ENCODE measurements at regions not wholly inside any gene's neighbourhood (a gene's known extent, or its start where the extent isn't known, plus 50 kb on each side); places are given as distances from the start of the nearest gene placed in this dataset.
"Not testable (repeated sequence)": the region's sequence is repeated elsewhere in the genome, so short reads cannot be mapped to it uniquely, and the experiment has no call there.

DNA sequence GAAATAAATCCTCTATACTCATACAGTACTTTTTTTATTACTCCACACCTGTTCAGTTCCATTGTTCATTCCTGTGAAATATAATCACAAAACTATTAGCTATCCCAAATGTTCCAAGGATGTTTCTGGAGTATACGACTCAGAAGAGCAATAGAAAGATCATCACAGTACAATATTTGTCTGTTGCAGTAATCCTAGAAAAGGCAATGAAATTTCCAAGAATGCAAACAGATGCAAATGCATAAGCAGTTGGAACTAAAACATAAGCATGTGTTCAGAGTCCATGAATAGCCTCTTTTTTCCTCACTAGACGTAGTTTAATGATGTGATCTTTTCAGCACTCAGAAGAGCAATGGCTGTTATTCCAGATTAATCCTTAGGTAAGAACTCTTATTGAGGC lies 55.2 kb downstream of the RTL3 start:
- Mint-ChIP-seq H3K36me3 (no peaks in the 10 kb centered on the region), H3K4me3 (no peak overlapping the region), H3K9me3 (no peaks in the 10 kb centered on the region), H3K27ac (no peak overlapping the region), H3K4me1 (no peaks in the 10 kb centered on the region)
- ATAC-seq (no peak), DNase-seq (ENCODE audit: low spot score in 2 of 2) (no peak)

DNA sequence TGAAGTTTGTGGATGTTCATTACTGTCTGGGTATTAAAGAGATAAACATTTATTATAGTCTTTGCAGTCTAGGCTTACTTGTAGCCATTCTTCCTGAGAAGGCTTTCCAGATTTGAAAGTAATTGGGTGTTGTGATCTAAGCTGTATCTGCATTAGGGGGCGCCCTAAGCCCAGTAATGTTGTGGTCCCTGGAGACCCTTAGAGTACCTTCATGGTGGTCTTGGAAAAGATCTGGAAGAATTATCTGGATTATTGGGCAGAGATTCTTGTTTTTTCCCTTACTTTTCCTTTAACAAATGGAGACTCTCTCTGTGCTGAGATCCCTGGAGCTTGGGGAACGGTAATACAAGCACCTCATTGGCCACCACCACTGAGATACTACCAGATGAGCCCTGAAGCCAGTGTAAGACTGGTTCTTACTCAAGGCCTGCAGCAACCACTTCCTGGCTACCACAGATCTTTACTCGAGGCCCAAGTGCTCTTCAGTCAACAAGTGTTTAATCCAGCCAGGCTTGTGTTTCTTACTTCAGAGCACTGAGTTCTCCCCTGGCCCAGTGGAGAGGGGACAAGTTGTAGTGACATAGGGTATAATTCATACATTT lies 63.1 kb downstream of the RTL3 start:
- no peak overlapping the region for H3K4me3 Mint-ChIP-seq
- no peak for DNase-seq (ENCODE audit: low spot score in 2 of 2)
- H3K36me3 Mint-ChIP-seq: no peaks in the 10 kb centered on the region
- H3K27ac Mint-ChIP-seq: no peak overlapping the region
- ATAC-seq: peak; percentile 54
- peaks cover 7% of the 10 kb centered on the region for H3K9me3 Mint-ChIP-seq
- no peaks in the 10 kb centered on the region for H3K4me1 Mint-ChIP-seq

DNA sequence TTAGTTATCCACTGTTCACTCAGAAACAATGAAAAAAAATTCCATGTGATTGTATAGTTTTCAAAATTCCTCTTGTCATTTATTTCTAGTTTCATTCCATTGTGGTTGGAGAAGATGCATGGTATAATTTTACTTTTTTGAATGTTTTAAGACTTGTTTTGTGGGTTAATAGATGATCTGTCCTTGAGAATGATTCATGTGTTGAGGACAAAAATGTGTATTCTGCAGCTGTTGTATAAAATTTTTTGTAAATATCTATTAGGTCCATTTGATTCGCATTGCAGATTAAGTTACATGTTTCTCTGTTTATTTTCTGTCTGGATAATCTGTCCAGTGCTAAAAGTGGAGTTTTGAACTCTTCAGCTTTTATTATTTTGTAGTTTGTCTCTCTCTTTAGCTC lies 65.4 kb downstream of the RTL3 start:
- Mint-ChIP-seq H3K4me3 (no peak overlapping the region), H3K9me3 (peaks cover 7% of the 10 kb centered on the region), H3K36me3 (no peaks in the 10 kb centered on the region), H3K4me1 (no peaks in the 10 kb centered on the region), H3K27ac (no peak overlapping the region)
- no peak for DNase-seq (ENCODE audit: low spot score in 2 of 2)
- ATAC-seq: no peak

GRCh38 chrX:78592030-78592429 lies 67.1 kb downstream of the RTL3 start:
- H3K4me1 Mint-ChIP-seq: no peaks in the 10 kb centered on the region
- no peak for ATAC-seq

GRCh38 chrX:78574306-78574705 lies 84.8 kb downstream of the RTL3 start:
- H3K9me3 Mint-ChIP-seq: no peaks in the 10 kb centered on the region
- H3K27ac Mint-ChIP-seq: no peak overlapping the region
- ATAC-seq: no peak
- no peaks in the 10 kb centered on the region for H3K36me3 Mint-ChIP-seq
- no peaks in the 10 kb centered on the region for H3K4me1 Mint-ChIP-seq
- H3K4me3 Mint-ChIP-seq: no peak overlapping the region
- no peak for DNase-seq (ENCODE audit: low spot score in 2 of 2)

More at GRCh38 chrX:78592030-78592429, 67.1 kb downstream of the RTL3 start:
- no peak overlapping the region for H3K4me3 Mint-ChIP-seq
- no peak overlapping the region for H3K27ac Mint-ChIP-seq
- peaks cover 7% of the 10 kb centered on the region for H3K9me3 Mint-ChIP-seq
- no peak for DNase-seq (ENCODE audit: low spot score in 2 of 2)
- no peaks in the 10 kb centered on the region for H3K36me3 Mint-ChIP-seq

GRCh38 chrX:78573630-78574029 lies 85.5 kb downstream of the RTL3 start:
- Mint-ChIP-seq H3K36me3 (no peaks in the 10 kb centered on the region), H3K27ac (no peak overlapping the region), H3K4me1 (no peaks in the 10 kb centered on the region), H3K4me3 (no peak overlapping the region), H3K9me3 (no peaks in the 10 kb centered on the region)
- DNase-seq (ENCODE audit: low spot score in 2 of 2) (no peak), ATAC-seq (no peak)

- ATAC-seq (no peak), DNase-seq (ENCODE audit: low spot score in 2 of 2) (no peak)
- Mint-ChIP-seq H3K4me3 (no peak overlapping the region), H3K9me3 (no peaks in the 10 kb centered on the region), H3K27ac (no peak overlapping the region), H3K4me1 (no peaks in the 10 kb centered on the region), H3K36me3 (no peaks in the 10 kb centered on the region)
Measured at GRCh38 chrX:78571849-78572248, 87.3 kb downstream of the RTL3 start.

DNA sequence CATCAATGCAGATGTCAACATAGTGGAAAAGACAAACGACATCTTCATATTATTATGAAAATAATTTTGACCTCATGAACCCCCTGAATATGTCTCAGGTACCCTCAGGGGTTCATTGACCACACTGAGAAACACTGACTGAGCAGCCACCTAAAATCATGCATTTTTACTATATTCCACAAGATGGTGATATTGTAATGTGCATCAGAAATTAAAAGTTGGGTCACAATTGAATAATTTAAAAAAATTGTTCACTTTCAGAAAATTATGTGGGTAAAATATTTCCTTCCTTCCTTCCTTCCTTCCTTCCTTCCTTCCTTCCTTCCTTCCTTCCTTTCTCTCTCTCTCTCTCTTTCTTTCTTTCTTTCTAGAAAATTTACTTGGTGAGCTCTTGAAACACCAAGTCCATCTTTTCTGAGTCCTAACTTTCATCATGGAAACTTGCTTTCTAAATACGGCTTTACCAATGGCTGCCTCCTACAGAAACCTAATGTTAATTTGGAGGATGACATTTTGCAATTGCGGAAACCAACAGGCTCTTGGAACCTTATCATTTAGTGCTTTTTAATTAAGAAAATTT lies 103.6 kb downstream of the RTL3 start:
- Mint-ChIP-seq H3K4me1 (peaks cover 5% of the 10 kb centered on the region), H3K4me3 (no peak overlapping the region), H3K9me3 (no peaks in the 10 kb centered on the region), H3K27ac (peak overlapping the region; percentile 60), H3K36me3 (no peaks in the 10 kb centered on the region)
- no peak for ATAC-seq
- no peak for DNase-seq (ENCODE audit: low spot score in 2 of 2)

DNA sequence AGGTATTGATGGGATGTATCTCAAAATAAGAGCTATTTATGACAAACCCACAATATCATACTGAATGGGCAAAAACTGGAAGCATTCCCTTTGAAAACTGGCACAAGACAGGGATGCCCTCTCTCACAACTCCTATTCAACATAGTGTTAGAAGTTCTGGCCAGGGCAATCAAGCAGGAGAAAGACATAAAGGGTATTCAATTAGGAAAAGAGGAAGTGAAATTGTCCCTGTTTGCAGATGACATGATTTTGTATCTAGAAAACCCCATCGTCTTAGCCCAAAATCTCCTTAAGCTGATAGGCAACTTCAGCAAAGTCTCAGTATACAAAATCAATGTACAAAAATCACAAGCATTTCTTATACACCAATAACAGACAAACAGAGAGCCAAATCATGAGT lies 106.5 kb downstream of the RTL3 start:
- not testable (repeated sequence) for H3K4me3 Mint-ChIP-seq; H3K27ac Mint-ChIP-seq; H3K9me3 Mint-ChIP-seq; ATAC-seq; H3K36me3 Mint-ChIP-seq; DNase-seq (ENCODE audit: low spot score in 2 of 2)
- peaks cover 13% of the 10 kb centered on the region for H3K4me1 Mint-ChIP-seq

- H3K27ac Mint-ChIP-seq: no peak overlapping the region
- no peak for DNase-seq (ENCODE audit: low spot score in 2 of 2)
- peak; percentile 85 for ATAC-seq
- H3K9me3 Mint-ChIP-seq: peaks cover 7% of the 10 kb centered on the region
- no peaks in the 10 kb centered on the region for H3K36me3 Mint-ChIP-seq
- no peak overlapping the region for H3K4me3 Mint-ChIP-seq
- peaks cover 10% of the 10 kb centered on the region for H3K4me1 Mint-ChIP-seq
Measured at GRCh38 chrX:78548012-78548411, 111.1 kb downstream of the RTL3 start.

DNA sequence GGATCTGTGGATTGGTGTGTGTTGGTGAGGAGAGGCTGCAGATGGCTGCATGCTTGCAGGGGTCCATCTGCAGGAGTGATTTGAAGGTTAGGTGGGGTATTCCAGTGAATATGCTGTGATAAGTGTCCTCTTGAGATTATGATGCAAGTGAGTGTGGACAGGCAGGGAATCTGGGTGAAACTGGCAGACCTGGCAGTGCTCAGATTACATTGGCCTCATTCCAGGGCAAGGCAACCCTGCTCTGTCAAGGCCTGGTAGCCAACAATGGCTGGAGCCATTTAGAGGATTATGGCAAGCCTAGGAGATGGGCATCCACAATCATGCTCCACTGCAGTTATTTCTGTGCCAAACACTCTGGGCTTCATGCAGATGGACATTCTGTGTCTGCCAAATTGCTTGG lies 113.9 kb downstream of the RTL3 start:
- H3K9me3 Mint-ChIP-seq: peaks cover 15% of the 10 kb centered on the region
- H3K36me3 Mint-ChIP-seq: no peaks in the 10 kb centered on the region
- no peak overlapping the region for H3K27ac Mint-ChIP-seq
- ATAC-seq: no peak
- H3K4me1 Mint-ChIP-seq: peaks cover 10% of the 10 kb centered on the region
- DNase-seq (ENCODE audit: low spot score in 2 of 2): no peak
- no peak overlapping the region for H3K4me3 Mint-ChIP-seq

DNA sequence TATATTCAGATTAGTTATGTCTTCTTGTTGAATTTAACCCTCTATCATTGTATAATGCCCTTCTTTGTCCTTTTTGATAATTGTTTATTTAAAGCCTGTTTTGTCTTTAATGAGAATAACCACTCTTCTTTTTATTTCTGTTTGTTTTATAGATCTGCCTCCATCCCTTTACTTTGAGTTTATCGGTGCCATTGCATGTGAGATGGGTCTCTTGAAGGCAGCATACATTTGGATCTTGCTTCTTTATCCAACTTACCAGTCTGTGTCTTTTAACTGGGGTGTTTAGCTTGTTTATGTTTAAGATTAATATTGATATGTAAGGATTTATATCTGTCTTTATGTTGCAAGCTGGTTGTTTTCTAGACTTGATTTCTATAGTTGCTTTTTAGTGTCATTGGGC lies 115.8 kb downstream of the RTL3 start:
- peaks cover 8% of the 10 kb centered on the region for H3K4me1 Mint-ChIP-seq
- H3K36me3 Mint-ChIP-seq: no peaks in the 10 kb centered on the region
- H3K9me3 Mint-ChIP-seq: peaks cover 15% of the 10 kb centered on the region
- no peak overlapping the region for H3K4me3 Mint-ChIP-seq
- H3K27ac Mint-ChIP-seq: no peak overlapping the region
- no peak for ATAC-seq
- no peak for DNase-seq (ENCODE audit: low spot score in 2 of 2)

- Mint-ChIP-seq H3K36me3 (no peaks in the 10 kb centered on the region), H3K4me1 (no peaks in the 10 kb centered on the region), H3K4me3 (no peak overlapping the region), H3K27ac (no peak overlapping the region), H3K9me3 (peaks cover 15% of the 10 kb centered on the region)
- DNase-seq (ENCODE audit: low spot score in 2 of 2): no peak
- ATAC-seq: no peak
Measured at GRCh38 chrX:78540171-78540570, 119.0 kb downstream of the RTL3 start.

DNA sequence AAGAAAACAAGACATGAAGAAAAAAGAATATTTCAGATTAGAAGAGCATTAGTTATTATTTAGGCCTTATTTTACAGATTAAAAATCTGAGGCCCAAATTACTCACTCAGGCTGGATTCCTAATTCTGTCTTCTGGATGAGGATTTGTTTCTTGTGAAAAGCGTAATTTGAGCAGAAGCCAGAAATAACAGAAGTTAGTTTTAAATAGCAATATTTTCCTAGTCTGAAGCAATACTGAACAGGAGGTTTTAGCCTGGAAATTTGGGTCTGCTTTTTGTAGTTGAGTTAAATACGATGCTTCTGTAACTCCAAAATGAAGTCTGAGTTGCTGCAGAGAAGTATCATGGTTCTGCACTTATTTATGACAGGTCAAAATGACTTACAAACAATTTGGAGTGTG lies 124.9 kb downstream of the RTL3 start:
- ATAC-seq (no peak), DNase-seq (ENCODE audit: low spot score in 2 of 2) (no peak)
- Mint-ChIP-seq H3K36me3 (no peaks in the 10 kb centered on the region), H3K27ac (no peak overlapping the region), H3K9me3 (no peaks in the 10 kb centered on the region), H3K4me1 (no peaks in the 10 kb centered on the region), H3K4me3 (no peak overlapping the region)

- H3K4me3 Mint-ChIP-seq: no peak overlapping the region
- ATAC-seq (no peak), DNase-seq (ENCODE audit: low spot score in 2 of 2) (no peak)
- H3K36me3 Mint-ChIP-seq: no peaks in the 10 kb centered on the region
- peaks cover 9% of the 10 kb centered on the region for H3K4me1 Mint-ChIP-seq
- no peak overlapping the region for H3K27ac Mint-ChIP-seq
- H3K9me3 Mint-ChIP-seq: no peaks in the 10 kb centered on the region
Measured at GRCh38 chrX:78532363-78532762, 126.8 kb downstream of the RTL3 start.

- DNase-seq (ENCODE audit: low spot score in 2 of 2): no peak
- H3K4me1 Mint-ChIP-seq: peaks cover 22% of the 10 kb centered on the region
- peak overlapping the region; percentile 83 for H3K27ac Mint-ChIP-seq
- no peaks in the 10 kb centered on the region for H3K9me3 Mint-ChIP-seq
- peak; percentile 82 for ATAC-seq
- no peak overlapping the region for H3K4me3 Mint-ChIP-seq
- H3K36me3 Mint-ChIP-seq: no peaks in the 10 kb centered on the region
Measured at GRCh38 chrX:78527818-78528217, 131.3 kb downstream of the RTL3 start.
